Caco-2 (cell line): ENCODE measurements at regions not wholly inside any gene's neighbourhood (a gene's known extent, or its start where the extent isn't known, plus 50 kb on each side); places are given as distances from the start of the nearest gene placed in this dataset.

Experiments used
- BruUV-seq: library from RNA; stranded (reverse); fragments of 400-500 nt; replicated peaks from 2 replicates; lab custom pipeline; 2021; lab: Mats Ljungman, UMichigan
- CTCF ChIA-PET: fragments of 300-600 bp; sonication (Branson Sonifier 250); formaldehyde crosslinking; loops from one replicate; lab custom pipeline; 2022; ENCODE audit warnings: antibody characterized with exemption; lab: Charles Lee
- POLR2A ChIA-PET: fragments of 300-600 bp; sonication (Branson Sonifier 250); formaldehyde crosslinking; loops from one replicate; lab custom pipeline; 2022; ENCODE audit warnings: antibody characterized with exemption; lab: Charles Lee
- DNase-seq, 2 experiments: peaks; one replicate each; pipeline versions ENCODE4 v3.0.0 to v3.0.0-alpha.2; 2020 to 2022
- H3K27me3 ChIP-seq: replicated peaks from 2 replicates; pipeline ENCODE4 v1.6.0; 2011; ENCODE audit warnings: low read length; ENCODE audit not compliant: control insufficient read depth, insufficient read depth
- H3K36me3 ChIP-seq: 2 replicates; pipeline ENCODE4 v1.5.1; 2011; ENCODE audit warnings: low read length; ENCODE audit not compliant: control insufficient read depth, insufficient read depth
- H3K4me1 ChIP-seq: fragments of 250-450 bp; sonication (Bioruptor Pico); 2 replicates; pipeline ENCODE4 v1.5.1; 2020; ENCODE audit warnings: mild to moderate bottlenecking
- H3K4me3 ChIP-seq: 2 replicates; pipeline ENCODE4 v1.5.1; 2011; ENCODE audit warnings: low read depth, mild to moderate bottlenecking, control low read depth, low read length
- H3K9me3 ChIP-seq: fragments of 250-450 bp; sonication (Bioruptor Pico); 2 replicates; pipeline ENCODE4 v1.5.1; 2020; ENCODE audit warnings: mild to moderate bottlenecking, moderate library complexity
- H3K27ac Mint-ChIP-seq: one replicate; pipeline ENCODE4 v1.8.0; 2022; ENCODE audit warnings: mixed read lengths; ENCODE audit not compliant: unreplicated experiment
- H3K27me3 Mint-ChIP-seq: one replicate; pipeline ENCODE4 v1.8.0; 2022; ENCODE audit warnings: mixed read lengths; ENCODE audit not compliant: insufficient read depth, unreplicated experiment
- H3K36me3 Mint-ChIP-seq: one replicate; pipeline ENCODE4 v1.8.0; 2022; ENCODE audit warnings: mild to moderate bottlenecking, mixed read lengths; ENCODE audit not compliant: insufficient read depth, unreplicated experiment
- H3K4me1 Mint-ChIP-seq: one replicate; pipeline ENCODE4 v1.8.0; 2022; ENCODE audit warnings: low read depth, mixed read lengths; ENCODE audit not compliant: unreplicated experiment
- H3K4me3 Mint-ChIP-seq: one replicate; pipeline ENCODE4 v1.8.0; 2022; ENCODE audit warnings: mild to moderate bottlenecking, moderate library complexity, mixed read lengths; ENCODE audit not compliant: unreplicated experiment
- H3K9me3 Mint-ChIP-seq: one replicate; pipeline ENCODE4 v1.8.0; 2022; ENCODE audit warnings: mixed read lengths; ENCODE audit not compliant: unreplicated experiment
- intact Hi-C: fragments of 100-400 bp; cut with micrococcal nuclease; formaldehyde crosslinking; loops from one replicate; pipeline ENCODE4 v1.10.0; 2022; ENCODE audit not compliant: unreplicated experiment
- TF ChIP-seq, protein P1 (sequence below), 2 experiments: fragments of 200-600 bp in 1 of 2; IDR thresholded peaks; 1 replicate in 1 of 2; 2 replicates in 1 of 2; pipeline versions ENCODE4 v1.5.1 to v1.8.0; 2011 to 2022; ENCODE audit warnings: antibody characterized with exemption in 1 of 2, control low read depth in 1 of 2, inconsistent platforms in 1 of 2, low read depth in 1 of 2, low read length in 1 of 2, mild to moderate bottlenecking in 1 of 2, moderate library complexity in 1 of 2; ENCODE audit not compliant: insufficient read depth in 1 of 2, severe bottlenecking in 1 of 2, unreplicated experiment in 1 of 2

DNA sequence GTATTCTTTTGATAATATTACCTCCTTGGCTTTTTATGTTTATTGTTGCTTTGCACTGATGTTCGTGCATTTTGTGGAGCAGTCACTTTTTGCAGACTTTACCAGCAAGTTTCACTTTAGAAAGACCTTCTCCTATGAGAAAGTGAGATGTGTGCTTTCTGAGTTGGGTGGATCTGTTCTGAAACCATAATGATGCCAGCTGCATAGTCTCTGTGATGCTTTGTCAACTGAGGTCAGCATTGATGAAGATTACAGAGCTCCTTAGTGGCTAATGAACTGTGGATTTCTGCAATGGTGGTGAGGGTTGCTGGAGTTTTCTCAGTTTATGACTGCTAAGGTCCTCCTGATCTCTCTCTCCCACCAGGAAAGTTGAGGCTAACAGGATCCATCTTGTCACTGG lies 309.9 kb upstream of the SLITRK6 start:
- peaks cover 7% of the 10 kb centered on the region for H3K27me3 Mint-ChIP-seq
- no peak overlapping the region for H3K4me3 Mint-ChIP-seq
- TF ChIP-seq, protein P1, sequence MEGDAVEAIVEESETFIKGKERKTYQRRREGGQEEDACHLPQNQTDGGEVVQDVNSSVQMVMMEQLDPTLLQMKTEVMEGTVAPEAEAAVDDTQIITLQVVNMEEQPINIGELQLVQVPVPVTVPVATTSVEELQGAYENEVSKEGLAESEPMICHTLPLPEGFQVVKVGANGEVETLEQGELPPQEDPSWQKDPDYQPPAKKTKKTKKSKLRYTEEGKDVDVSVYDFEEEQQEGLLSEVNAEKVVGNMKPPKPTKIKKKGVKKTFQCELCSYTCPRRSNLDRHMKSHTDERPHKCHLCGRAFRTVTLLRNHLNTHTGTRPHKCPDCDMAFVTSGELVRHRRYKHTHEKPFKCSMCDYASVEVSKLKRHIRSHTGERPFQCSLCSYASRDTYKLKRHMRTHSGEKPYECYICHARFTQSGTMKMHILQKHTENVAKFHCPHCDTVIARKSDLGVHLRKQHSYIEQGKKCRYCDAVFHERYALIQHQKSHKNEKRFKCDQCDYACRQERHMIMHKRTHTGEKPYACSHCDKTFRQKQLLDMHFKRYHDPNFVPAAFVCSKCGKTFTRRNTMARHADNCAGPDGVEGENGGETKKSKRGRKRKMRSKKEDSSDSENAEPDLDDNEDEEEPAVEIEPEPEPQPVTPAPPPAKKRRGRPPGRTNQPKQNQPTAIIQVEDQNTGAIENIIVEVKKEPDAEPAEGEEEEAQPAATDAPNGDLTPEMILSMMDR (IDR thresholded peaks at IDR 0.05; ENCODE audit: insufficient read depth in 1 of 2, low read depth in 1 of 2, low read length in 1 of 2, severe bottlenecking in 1 of 2, unreplicated experiment in 1 of 2) = no peak
- Histone ChIP-seq H3K4me3 (no peak overlapping the region), H3K27me3 (no peaks in the 10 kb centered on the region), H3K9me3 (no peaks in the 10 kb centered on the region), H3K4me1 (no peaks in the 10 kb centered on the region), H3K36me3 (no peaks in the 10 kb centered on the region)
- H3K36me3 Mint-ChIP-seq = no peaks in the 10 kb centered on the region
- BruUV-seq = no TSS peak
- no peaks in the 10 kb centered on the region for H3K4me1 Mint-ChIP-seq
- intact Hi-C loops = no loop called here
- CTCF ChIA-PET = no interaction called here
- no peak overlapping the region for H3K27ac Mint-ChIP-seq
- H3K9me3 Mint-ChIP-seq = peaks cover 10% of the 10 kb centered on the region
- no peak for DNase-seq
- POLR2A ChIA-PET = no interaction called here

DNA sequence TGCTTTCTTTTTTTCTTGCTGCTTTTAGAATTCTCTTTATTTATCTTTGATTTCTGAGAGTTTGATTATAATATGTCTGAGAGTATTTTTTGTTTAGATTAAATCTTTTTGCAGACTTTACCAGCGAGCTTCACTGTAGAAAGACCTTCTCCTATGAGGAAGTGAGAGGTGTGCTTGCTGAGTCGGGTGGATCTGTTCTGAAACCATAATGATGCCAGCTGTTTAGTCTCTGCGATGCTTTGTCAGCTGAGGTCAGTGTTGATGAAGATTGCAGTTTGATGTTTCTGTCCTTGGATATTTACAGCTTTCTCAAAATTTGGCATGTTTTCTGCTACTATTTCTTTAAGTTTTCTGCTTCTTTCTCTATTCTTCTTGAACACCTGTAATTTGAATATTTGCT lies 309.1 kb upstream of the SLITRK6 start:
- peaks cover 7% of the 10 kb centered on the region for H3K27me3 Mint-ChIP-seq
- ChIA-PET CTCF (no interaction called here), POLR2A (no interaction called here)
- Histone ChIP-seq H3K27me3 (no peaks in the 10 kb centered on the region), H3K9me3 (0 out of 2 replicates have a peak, but pooled peaks cover 4% of the 10 kb centered on the region), H3K36me3 (no peaks in the 10 kb centered on the region), H3K4me3 (no peak overlapping the region), H3K4me1 (no peaks in the 10 kb centered on the region)
- no peak overlapping the region for H3K27ac Mint-ChIP-seq
- peaks cover 10% of the 10 kb centered on the region for H3K9me3 Mint-ChIP-seq
- H3K4me1 Mint-ChIP-seq = no peaks in the 10 kb centered on the region
- DNase-seq = no peak
- BruUV-seq = no TSS peak
- no peaks in the 10 kb centered on the region for H3K36me3 Mint-ChIP-seq
- H3K4me3 Mint-ChIP-seq = no peak overlapping the region
- intact Hi-C loops = no loop called here
- TF ChIP-seq, protein P1 (IDR thresholded peaks at IDR 0.05; ENCODE audit: insufficient read depth in 1 of 2, low read depth in 1 of 2, low read length in 1 of 2, severe bottlenecking in 1 of 2, unreplicated experiment in 1 of 2) = no peak

DNA sequence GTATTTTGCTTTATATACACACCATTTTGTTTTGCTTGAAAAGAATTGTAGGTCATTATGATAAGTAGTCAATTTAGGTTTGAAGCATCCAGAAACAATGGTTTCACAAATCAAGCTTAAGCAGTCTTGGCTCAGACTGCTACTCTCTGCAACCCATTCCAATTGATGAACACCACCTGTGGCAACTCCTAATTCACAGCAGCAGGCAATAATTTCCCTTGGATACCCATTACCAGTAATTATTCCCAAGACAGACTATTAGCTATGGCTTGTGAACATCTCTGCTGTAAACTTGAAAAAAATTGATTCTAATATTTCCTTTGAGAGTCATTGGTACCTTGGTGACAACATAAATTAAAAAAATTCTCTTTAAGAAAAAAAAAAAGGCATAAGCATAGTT lies 299.3 kb upstream of the SLITRK6 start:
- DNase-seq = no peak
- Histone ChIP-seq H3K9me3 (0 out of 2 replicates have a peak, but pooled peaks cover 2% of the 10 kb centered on the region), H3K4me1 (no peaks in the 10 kb centered on the region), H3K4me3 (no peak overlapping the region), H3K36me3 (no peaks in the 10 kb centered on the region), H3K27me3 (no peaks in the 10 kb centered on the region)
- ChIA-PET CTCF (no interaction called here), POLR2A (no interaction called here)
- TF ChIP-seq, protein P1 (IDR thresholded peaks at IDR 0.05; ENCODE audit: insufficient read depth in 1 of 2, low read depth in 1 of 2, low read length in 1 of 2, severe bottlenecking in 1 of 2, unreplicated experiment in 1 of 2) = no peak
- Mint-ChIP-seq H3K27ac (no peak overlapping the region), H3K4me3 (no peak overlapping the region), H3K4me1 (no peaks in the 10 kb centered on the region), H3K9me3 (no peaks in the 10 kb centered on the region), H3K36me3 (no peaks in the 10 kb centered on the region), H3K27me3 (peaks cover 4% of the 10 kb centered on the region)
- intact Hi-C loops = no loop called here
- no TSS peak for BruUV-seq
